Progenitor cell of endocrine pancreas (in vitro differentiated cells): ENCODE measurements at regions not wholly inside any gene's neighbourhood (a gene's known extent, or its start where the extent isn't known, plus 50 kb on each side); places are given as distances from the start of the nearest gene placed in this dataset.

Source experiments
- DNase-seq: peaks from one replicate; pipeline ENCODE4 v3.0.0; 2021; ENCODE audit warnings: low spot score; ENCODE audit not compliant: unreplicated experiment
- H3K27ac Mint-ChIP-seq: 2 replicates; pipeline ENCODE4 v1.8.0; 2021; ENCODE audit warnings: mild to moderate bottlenecking, moderate library complexity, mixed read lengths
- H3K27me3 Mint-ChIP-seq: 2 replicates; pipeline ENCODE4 v1.8.0; 2021; ENCODE audit warnings: mixed read lengths
- H3K36me3 Mint-ChIP-seq: 2 replicates; pipeline ENCODE4 v1.8.0; 2022; ENCODE audit warnings: mixed read lengths; ENCODE audit not compliant: insufficient read depth
- H3K4me1 Mint-ChIP-seq: 2 replicates; pipeline ENCODE4 v1.8.0; 2021; ENCODE audit warnings: low read depth, mixed read lengths
- H3K4me3 Mint-ChIP-seq: 2 replicates; pipeline ENCODE4 v1.8.0; 2021; ENCODE audit warnings: low read depth, mild to moderate bottlenecking, moderate library complexity, mixed read lengths
- H3K9me3 Mint-ChIP-seq: 2 replicates; pipeline ENCODE4 v1.8.0; 2021; ENCODE audit warnings: low read depth, mixed read lengths
- CTCF ChIP-seq: fragments of 200-600 bp; sonication (generic); IDR thresholded peaks from one replicate; pipeline ENCODE4 v1.5.0; 2021; ENCODE audit warnings: antibody characterized with exemption, mild to moderate bottlenecking; ENCODE audit not compliant: unreplicated experiment

DNA sequence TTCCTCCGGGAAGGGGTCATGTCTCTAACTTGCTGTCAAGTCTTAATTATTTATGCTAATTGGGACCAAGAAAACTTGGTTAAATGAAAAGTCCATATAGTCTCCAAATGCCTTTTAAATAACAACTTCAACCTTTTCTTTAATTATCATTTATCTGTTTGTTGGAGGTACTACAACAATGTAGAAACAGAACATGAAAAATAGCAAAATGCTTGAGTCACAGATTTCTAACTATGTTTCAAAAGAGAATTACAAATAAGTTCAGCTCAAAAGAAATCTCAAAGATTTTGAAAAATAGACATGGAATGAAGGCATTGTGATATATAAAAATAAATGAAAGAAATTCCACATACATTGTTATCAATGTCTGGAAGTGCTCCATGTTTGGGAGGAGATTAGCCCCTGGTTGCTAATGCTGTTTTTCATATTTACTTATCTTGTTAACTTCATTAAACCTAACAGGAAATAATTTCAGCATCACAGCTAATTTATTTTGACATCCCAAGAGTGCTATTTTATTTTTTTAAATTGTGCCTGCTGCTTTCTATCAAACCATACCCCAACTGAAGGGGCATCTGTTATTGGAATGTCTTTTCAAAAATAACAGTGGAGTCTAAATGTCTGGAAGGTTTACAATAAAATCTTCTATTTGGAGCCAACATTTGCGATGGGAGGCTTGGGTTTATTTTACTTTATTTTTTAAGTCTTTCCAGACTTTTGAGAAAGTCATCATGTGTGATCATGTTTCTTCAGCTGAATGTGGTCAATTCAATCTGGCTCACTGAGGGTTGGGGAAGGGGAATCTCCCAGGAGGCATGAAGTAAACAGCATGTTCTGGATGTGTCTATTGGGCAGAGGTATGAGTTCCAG is 53.1 kb upstream of the ANKRD55 start:
- no peak overlapping the region for H3K27ac Mint-ChIP-seq
- peaks cover 53% of the 10 kb centered on the region for H3K27me3 Mint-ChIP-seq
- no peaks in the 10 kb centered on the region for H3K9me3 Mint-ChIP-seq
- no peaks in the 10 kb centered on the region for H3K36me3 Mint-ChIP-seq
- no peak overlapping the region for H3K4me3 Mint-ChIP-seq
- no peak for DNase-seq
- TF ChIP-seq CTCF: no peak
- peaks cover 6% of the 10 kb centered on the region for H3K4me1 Mint-ChIP-seq

DNA sequence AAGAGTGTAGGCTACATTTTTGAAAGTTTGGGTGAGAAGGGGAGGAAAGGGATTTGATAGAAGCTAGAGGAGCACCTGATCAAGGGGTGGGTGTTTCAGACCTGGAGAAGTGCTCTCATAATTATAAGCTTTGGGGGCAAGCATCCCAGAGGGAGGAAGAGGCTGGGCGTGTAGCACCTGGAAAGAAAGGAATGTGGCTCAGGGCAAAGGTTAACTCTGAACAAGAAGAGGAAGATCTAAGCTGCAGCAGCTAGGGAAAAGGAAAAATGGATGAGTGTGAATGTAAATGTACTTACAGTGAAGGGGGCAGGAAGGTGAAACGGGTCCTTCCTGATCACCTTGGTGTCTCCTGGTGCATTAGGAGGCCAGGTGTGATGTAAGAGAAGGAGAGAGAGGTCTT is 49.8 kb upstream of the ANKRD55 start:
- Mint-ChIP-seq H3K4me3 (no peak overlapping the region), H3K27ac (no peak overlapping the region), H3K4me1 (peaks cover 8% of the 10 kb centered on the region), H3K9me3 (no peaks in the 10 kb centered on the region), H3K36me3 (no peaks in the 10 kb centered on the region), H3K27me3 (peaks cover 43% of the 10 kb centered on the region)
- no peak for TF ChIP-seq CTCF
- DNase-seq: no peak
